Uterus (tissue), 2 donors: ENCODE measurements at regions not wholly inside any gene's neighbourhood (a gene's known extent, or its start where the extent isn't known, plus 50 kb on each side); places are given as distances from the start of the nearest gene placed in this dataset.

ENCODE experiments used
- CTCF ChIP-seq, 4 experiments: fragments of 200-600 bp in 2 of 4; fragments of 450-650 bp in 2 of 4; sonication (generic) in 2 of 4; IDR thresholded peaks; one replicate each; pipeline ENCODE4 v1.5.1; 2016 to 2019; ENCODE audit warnings: antibody characterized with exemption in 4 of 4, mild to moderate bottlenecking in 2 of 4, moderate library complexity in 1 of 4
- POLR2A ChIP-seq, 2 donors: fragments of 450-650 bp; IDR thresholded peaks; one replicate each; pipeline ENCODE4 v1.6.1; 2016; ENCODE audit warnings: antibody characterized with exemption in 2 of 2, mild to moderate bottlenecking in 1 of 2, moderate library complexity in 1 of 2

DNA sequence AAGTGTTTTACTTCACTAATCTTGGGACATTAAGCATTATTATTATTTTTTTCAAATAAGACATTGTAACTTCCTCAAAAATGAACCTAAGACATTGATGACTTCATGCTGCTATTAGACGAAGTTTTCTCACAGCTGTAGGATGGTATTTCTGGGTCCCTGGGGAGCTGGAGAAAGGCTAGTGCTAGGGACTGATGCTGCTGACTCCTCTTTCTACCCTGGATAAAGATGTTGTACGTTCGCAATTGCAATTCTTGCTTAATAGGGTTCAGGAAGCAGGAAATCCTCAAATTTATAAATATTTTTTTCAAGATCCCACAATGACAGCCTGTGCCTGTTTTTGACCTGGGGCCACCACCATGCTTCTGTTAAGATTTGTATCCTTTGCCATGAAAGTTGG is 526.0 kb downstream of the CCSER2 start:
- TF ChIP-seq CTCF (IDR thresholded peaks at IDR 0.05): no peak
- TF ChIP-seq POLR2A (IDR thresholded peaks at IDR 0.05): no peak
